SK-N-SH treated with all-trans-retinoic acid at 6 μM for 48 hours (cell line): ENCODE measurements at regions not wholly inside any gene's neighbourhood (a gene's known extent, or its start where the extent isn't known, plus 50 kb on each side); places are given as distances from the start of the nearest gene placed in this dataset.

Experiments
- ATAC-seq: fragments of 200-7000 bp; cut with Tn5 transposase; 3 replicates; pipeline ENCODE4 v1.9.1; 2020; ENCODE audit warnings: mild to moderate bottlenecking, moderate library complexity
- ARNTL ChIP-seq: fragments of 450-650 bp; formaldehyde crosslinking; IDR thresholded peaks from 2 replicates; pipeline ENCODE4 v1.5.0; 2020; ENCODE audit warnings: low read depth, mild to moderate bottlenecking, moderate library complexity, borderline replicate concordance
- BACH2 ChIP-seq: fragments of 250-450 bp; sonication (Bioruptor Pico); IDR thresholded peaks from 2 replicates; pipeline ENCODE4 v1.9.0; 2021; ENCODE audit warnings: mild to moderate bottlenecking, borderline replicate concordance
- CREB5 ChIP-seq: fragments of 250-450 bp; sonication (Bioruptor Pico); IDR thresholded peaks from 2 replicates; pipeline ENCODE4 v1.5.1; 2020; ENCODE audit warnings: low read depth, mild to moderate bottlenecking, moderate library complexity
- CSDC2 ChIP-seq: fragments of 250-450 bp; sonication (Bioruptor Pico); IDR thresholded peaks from 2 replicates; pipeline ENCODE4 v1.5.0; 2020; ENCODE audit warnings: mild to moderate bottlenecking, moderate library complexity
- CSRNP3 ChIP-seq: fragments of 250-450 bp; sonication (Bioruptor Pico); IDR thresholded peaks from 2 replicates; pipeline ENCODE4 v1.5.1; 2021; ENCODE audit warnings: mild to moderate bottlenecking, moderate library complexity
- ESRRG ChIP-seq: fragments of 250-450 bp; sonication (Bioruptor Pico); IDR thresholded peaks from 2 replicates; pipeline ENCODE4 v1.6.1; 2021; ENCODE audit warnings: mild to moderate bottlenecking
- GLIS3 ChIP-seq: fragments of 250-450 bp; sonication (Bioruptor Pico); IDR thresholded peaks from 2 replicates; pipeline ENCODE4 v1.5.0; 2020; ENCODE audit warnings: mild to moderate bottlenecking, moderate library complexity
- ISL1 ChIP-seq: fragments of 250-450 bp; sonication (Bioruptor Pico); IDR thresholded peaks from 2 replicates; pipeline ENCODE4 v2.1.2; 2022; ENCODE audit warnings: mild to moderate bottlenecking, moderate library complexity
- OSR1 ChIP-seq: fragments of 250-450 bp; sonication (Bioruptor Pico); IDR thresholded peaks from 2 replicates; pipeline ENCODE4 v1.8.0; 2022; ENCODE audit warnings: moderate library complexity, mild to moderate bottlenecking, inconsistent platforms
- POU6F1 ChIP-seq: fragments of 250-450 bp; sonication (Bioruptor Pico); IDR thresholded peaks from 2 replicates; pipeline ENCODE4 v1.8.0; 2021; ENCODE audit warnings: low read depth, mild to moderate bottlenecking, moderate library complexity, borderline replicate concordance
- PPARA ChIP-seq: fragments of 250-450 bp; sonication (Bioruptor Pico); IDR thresholded peaks from 2 replicates; pipeline ENCODE4 v1.5.0; 2020; ENCODE audit warnings: mild to moderate bottlenecking, borderline replicate concordance
- RARB ChIP-seq: fragments of 250-450 bp; sonication (Bioruptor Pico); IDR thresholded peaks from 2 replicates; pipeline ENCODE4 v1.8.0; 2021; ENCODE audit warnings: mild to moderate bottlenecking, moderate library complexity
- TCF4 ChIP-seq: fragments of 250-450 bp; sonication (Bioruptor Pico); IDR thresholded peaks from 2 replicates; pipeline ENCODE4 v1.8.0; 2021; ENCODE audit warnings: mild to moderate bottlenecking, moderate library complexity, borderline replicate concordance
- TOX ChIP-seq: fragments of 250-450 bp; sonication (Bioruptor Pico); IDR thresholded peaks from 2 replicates; pipeline ENCODE4 v1.8.0; 2021; ENCODE audit warnings: mild to moderate bottlenecking, moderate library complexity, borderline replicate concordance
- TSHZ2 ChIP-seq: fragments of 250-450 bp; sonication (Bioruptor Pico); IDR thresholded peaks from 2 replicates; pipeline ENCODE4 v1.5.0; 2020; ENCODE audit warnings: mild to moderate bottlenecking, moderate library complexity
- ZC3H10 ChIP-seq: fragments of 250-450 bp; sonication (Bioruptor Pico); IDR thresholded peaks from 2 replicates; pipeline ENCODE4 v1.5.1; 2021; ENCODE audit warnings: mild to moderate bottlenecking, moderate library complexity
- ZFP3 ChIP-seq: fragments of 250-450 bp; sonication (Bioruptor Pico); IDR thresholded peaks from 2 replicates; pipeline ENCODE4 v1.5.0; 2020; ENCODE audit warnings: mild to moderate bottlenecking, moderate library complexity
- ZFP30 ChIP-seq: fragments of 450-650 bp; formaldehyde crosslinking; IDR thresholded peaks from 2 replicates; pipeline ENCODE4 v1.5.0; 2022; ENCODE audit warnings: mild to moderate bottlenecking, moderate library complexity
- ZNF565 ChIP-seq: fragments of 450-650 bp; formaldehyde crosslinking; conservative IDR thresholded peaks from 2 replicates; pipeline ENCODE4 v1.5.0; 2020; ENCODE audit warnings: low read depth, mild to moderate bottlenecking, moderate library complexity
- ZNF70 ChIP-seq: fragments of 450-650 bp; formaldehyde crosslinking; IDR thresholded peaks from 2 replicates; pipeline ENCODE4 v1.5.0; 2020; ENCODE audit warnings: mild to moderate bottlenecking, moderate library complexity
- ZNF8 ChIP-seq: fragments of 450-650 bp; formaldehyde crosslinking; IDR thresholded peaks from 2 replicates; pipeline ENCODE4 v1.5.0; 2020; ENCODE audit warnings: mild to moderate bottlenecking, moderate library complexity

GRCh38 chr6:148223424-148223842 lies 119.2 kb upstream of the SASH1 start:
- no peak for TF ChIP-seq TCF4 (CRISPR knock-in tag)
- TF ChIP-seq POU6F1 = no peak
- no peak for TF ChIP-seq OSR1
- no peak for TF ChIP-seq ZFP30
- no peak for TF ChIP-seq PPARA (CRISPR knock-in tag)
- TF ChIP-seq CREB5 (CRISPR knock-in tag) = no peak
- TF ChIP-seq, all 23 proteins: peak for 0
- peak; percentile 44; the same call in 2 of the 3 replicates for ATAC-seq

GRCh38 chr6:148225871-148226270 lies 116.8 kb upstream of the SASH1 start:
- TF ChIP-seq TSHZ2 (CRISPR knock-in tag) (no peak), ZC3H10 (CRISPR knock-in tag) (no peak), ZNF565 (CRISPR knock-in tag) (no peak), ZNF8 (CRISPR knock-in tag) (no peak), CSDC2 (CRISPR knock-in tag) (no peak), POU6F1 (no peak), ZFP3 (CRISPR knock-in tag) (no peak), OSR1 (no peak), PPARA (CRISPR knock-in tag) (no peak), TCF4 (CRISPR knock-in tag) (no peak), CSRNP3 (no peak), BACH2 (CRISPR knock-in tag) (no peak), ISL1 (CRISPR knock-in tag) (no peak)
- TF ChIP-seq, all 23 proteins: peak for 0
- no peak for ATAC-seq

GRCh38 chr6:148226284-148226683 lies 116.4 kb upstream of the SASH1 start:
- ATAC-seq = no peak
- TF ChIP-seq TOX (CRISPR knock-in tag) (no peak), GLIS3 (CRISPR knock-in tag) (no peak), ZFP3 (CRISPR knock-in tag) (no peak), ARNTL (CRISPR knock-in tag) (no peak)

- peak; percentile 82 for ATAC-seq
- no peak for TF ChIP-seq ZFP30
- TF ChIP-seq POU6F1 = no peak
- TF ChIP-seq CSDC2 (CRISPR knock-in tag) = no peak
- no peak for TF ChIP-seq BACH2 (CRISPR knock-in tag)
- no peak for TF ChIP-seq TSHZ2 (CRISPR knock-in tag)
- no peak for TF ChIP-seq ZFP3 (CRISPR knock-in tag)
- no peak for TF ChIP-seq ESRRG (CRISPR knock-in tag)
- no peak for TF ChIP-seq ZNF70 (CRISPR knock-in tag)
- no peak for TF ChIP-seq TCF4 (CRISPR knock-in tag)
- TF ChIP-seq CREB5 (CRISPR knock-in tag) = no peak
- TF ChIP-seq RARB = no peak
- TF ChIP-seq ARNTL (CRISPR knock-in tag) = no peak
Observed at GRCh38 chr6:148231572-148231971, 111.1 kb upstream of the SASH1 start.
